WTC11 (cell line): ENCODE measurements at regions not wholly inside any gene's neighbourhood (a gene's known extent, or its start where the extent isn't known, plus 50 kb on each side); places are given as distances from the start of the nearest gene placed in this dataset.

Source experiments
- ATAC-seq: fragments of 200-7000 bp; cut with Tn5 transposase; 2 replicates; pipeline ENCODE4 v1.10.0; 2021; ENCODE audit warnings: mild to moderate bottlenecking, moderate library complexity
- CTCF ChIA-PET: fragments of 300-600 bp; sonication (Branson Sonifier 250); formaldehyde crosslinking; loops from one replicate; lab custom pipeline; 2021; ENCODE audit warnings: antibody characterized with exemption; lab: Charles Lee
- POLR2A ChIA-PET: fragments of 350-600 bp; sonication (Branson Sonifier 250); formaldehyde crosslinking; loops from one replicate; lab custom pipeline; 2021; ENCODE audit warnings: antibody characterized with exemption; lab: Charles Lee
- DNase-seq: peaks from one replicate; pipeline ENCODE4 v3.0.0; 2021; ENCODE audit warnings: low spot score
- H3K27ac Mint-ChIP-seq: 2 replicates; pipeline ENCODE4 v1.8.0; 2021; ENCODE audit warnings: mixed read lengths
- H3K27me3 Mint-ChIP-seq: 2 replicates; pipeline ENCODE4 v1.8.0; 2021; ENCODE audit warnings: low read depth, mild to moderate bottlenecking, moderate library complexity, mixed read lengths
- H3K36me3 Mint-ChIP-seq: 2 replicates; pipeline ENCODE4 v1.8.0; 2021; ENCODE audit warnings: mixed read lengths
- H3K4me1 Mint-ChIP-seq: 2 replicates; pipeline ENCODE4 v1.8.0; 2022; ENCODE audit warnings: mixed read lengths
- H3K4me3 Mint-ChIP-seq: 2 replicates; pipeline ENCODE4 v1.8.0; 2021; ENCODE audit warnings: mild to moderate bottlenecking, moderate library complexity, mixed read lengths
- H3K9me3 Mint-ChIP-seq: 2 replicates; pipeline ENCODE4 v1.8.0; 2021; ENCODE audit warnings: mixed read lengths
- ARID4B ChIP-seq: sonication (generic); formaldehyde crosslinking; IDR thresholded peaks from 2 replicates; pipeline ENCODE4 v1.8.0; 2023; ENCODE audit warnings: missing genetic modification reagents, mild to moderate bottlenecking, borderline replicate concordance
- CREM ChIP-seq: sonication (generic); formaldehyde crosslinking; IDR thresholded peaks from 2 replicates; pipeline ENCODE4 v1.8.1; 2022; ENCODE audit warnings: mild to moderate bottlenecking, missing genetic modification reagents, moderate library complexity
- E2F1 ChIP-seq: sonication (generic); formaldehyde crosslinking; IDR thresholded peaks from 2 replicates; pipeline ENCODE4 v1.8.0; 2022; ENCODE audit warnings: mild to moderate bottlenecking, missing genetic modification reagents
- ESRRA ChIP-seq: sonication (generic); formaldehyde crosslinking; IDR thresholded peaks from 2 replicates; pipeline ENCODE4 v1.8.1; 2022; ENCODE audit warnings: mild to moderate bottlenecking, missing genetic modification reagents, borderline replicate concordance
- FOXJ3 ChIP-seq: sonication (generic); formaldehyde crosslinking; IDR thresholded peaks from 2 replicates; pipeline ENCODE4 v1.9.0; 2021; ENCODE audit warnings: missing genetic modification reagents, mild to moderate bottlenecking, borderline replicate concordance
- FOXP1 ChIP-seq: sonication (generic); formaldehyde crosslinking; IDR thresholded peaks from 2 replicates; pipeline ENCODE4 v1.8.0; 2022; ENCODE audit warnings: missing genetic modification reagents, mild to moderate bottlenecking, moderate library complexity, borderline replicate concordance
- IRF2 ChIP-seq: sonication (generic); formaldehyde crosslinking; IDR thresholded peaks from 2 replicates; pipeline ENCODE4 v1.8.0; 2022; ENCODE audit warnings: low read depth, missing genetic modification reagents, borderline replicate concordance
- JAZF1 ChIP-seq: fragments of 250-450 bp; sonication (Bioruptor Pico); IDR thresholded peaks from 2 replicates; pipeline ENCODE4 v1.9.0; 2021; ENCODE audit warnings: moderate library complexity, mild to moderate bottlenecking, inconsistent platforms
- NFATC4 ChIP-seq: fragments of 250-450 bp; sonication (Bioruptor Pico); IDR thresholded peaks from 2 replicates; pipeline ENCODE4 v1.9.0; 2021; ENCODE audit warnings: mild to moderate bottlenecking
- OVOL2 ChIP-seq: fragments of 250-450 bp; sonication (Bioruptor Pico); IDR thresholded peaks from 2 replicates; pipeline ENCODE4 v1.9.0; 2021; ENCODE audit warnings: mild to moderate bottlenecking, borderline replicate concordance
- TCF7 ChIP-seq: sonication (generic); formaldehyde crosslinking; IDR thresholded peaks from 2 replicates; pipeline ENCODE4 v1.8.0; 2022; ENCODE audit warnings: mild to moderate bottlenecking, low read depth, missing genetic modification reagents, moderate library complexity
- TEAD4 ChIP-seq: sonication (generic); formaldehyde crosslinking; IDR thresholded peaks from 2 replicates; pipeline ENCODE4 v1.8.0; 2022; ENCODE audit warnings: mild to moderate bottlenecking, missing genetic modification reagents
- ZBTB21 ChIP-seq: sonication (generic); formaldehyde crosslinking; IDR thresholded peaks from 2 replicates; pipeline ENCODE4 v1.8.1; 2023; ENCODE audit warnings: mild to moderate bottlenecking, missing genetic modification reagents, borderline replicate concordance
- ZNF138 ChIP-seq: sonication (generic); formaldehyde crosslinking; conservative IDR thresholded peaks from 2 replicates; pipeline ENCODE4 v1.8.1; 2022; ENCODE audit warnings: mild to moderate bottlenecking, moderate library complexity, missing genetic modification reagents
- ZNF396 ChIP-seq: fragments of 250-450 bp; sonication (Bioruptor Pico); IDR thresholded peaks from 2 replicates; pipeline ENCODE4 v1.8.0; 2021; ENCODE audit warnings: mild to moderate bottlenecking, moderate library complexity, borderline replicate concordance
- ZNF416 ChIP-seq: fragments of 250-450 bp; sonication (Bioruptor Pico); IDR thresholded peaks from 2 replicates; pipeline ENCODE4 v1.9.0; 2021; ENCODE audit warnings: mild to moderate bottlenecking, inconsistent platforms
- TF ChIP-seq, protein P1 (sequence below): sonication (generic); formaldehyde crosslinking; IDR thresholded peaks from 2 replicates; pipeline ENCODE4 v1.8.1; 2022; ENCODE audit warnings: missing genetic modification reagents, borderline replicate concordance
- TF ChIP-seq, protein P2 (sequence below): sonication (generic); formaldehyde crosslinking; IDR thresholded peaks from 2 replicates; pipeline ENCODE4 v1.8.0; 2023; ENCODE audit warnings: mild to moderate bottlenecking, missing genetic modification reagents
- TF ChIP-seq, protein P3 (sequence below): fragments of 250-450 bp; sonication (Bioruptor Pico); IDR thresholded peaks from 2 replicates; pipeline ENCODE4 v1.9.0; 2021; ENCODE audit warnings: mild to moderate bottlenecking
- TF ChIP-seq, protein P4 (sequence below): sonication (generic); formaldehyde crosslinking; IDR thresholded peaks from 2 replicates; pipeline ENCODE4 v1.8.1; 2022; ENCODE audit warnings: low read depth, missing genetic modification reagents, borderline replicate concordance
- TF ChIP-seq, protein P5 (sequence below): fragments of 250-450 bp; sonication (Bioruptor Pico); IDR thresholded peaks from 2 replicates; pipeline ENCODE4 v1.8.0; 2021; ENCODE audit warnings: mild to moderate bottlenecking
- TF ChIP-seq, protein P6 (sequence below): sonication (generic); formaldehyde crosslinking; IDR thresholded peaks from 2 replicates; pipeline ENCODE4 v1.8.1; 2023; ENCODE audit warnings: mild to moderate bottlenecking, missing genetic modification reagents, moderate library complexity

- TF ChIP-seq, protein P1, sequence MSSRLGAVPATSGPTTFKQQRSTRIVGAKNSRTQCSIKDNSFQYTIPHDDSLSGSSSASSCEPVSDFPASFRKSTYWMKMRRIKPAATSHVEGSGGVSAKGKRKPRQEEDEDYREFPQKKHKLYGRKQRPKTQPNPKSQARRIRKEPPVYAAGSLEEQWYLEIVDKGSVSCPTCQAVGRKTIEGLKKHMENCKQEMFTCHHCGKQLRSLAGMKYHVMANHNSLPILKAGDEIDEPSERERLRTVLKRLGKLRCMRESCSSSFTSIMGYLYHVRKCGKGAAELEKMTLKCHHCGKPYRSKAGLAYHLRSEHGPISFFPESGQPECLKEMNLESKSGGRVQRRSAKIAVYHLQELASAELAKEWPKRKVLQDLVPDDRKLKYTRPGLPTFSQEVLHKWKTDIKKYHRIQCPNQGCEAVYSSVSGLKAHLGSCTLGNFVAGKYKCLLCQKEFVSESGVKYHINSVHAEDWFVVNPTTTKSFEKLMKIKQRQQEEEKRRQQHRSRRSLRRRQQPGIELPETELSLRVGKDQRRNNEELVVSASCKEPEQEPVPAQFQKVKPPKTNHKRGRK = no peak
- TF ChIP-seq ARID4B (CRISPR knock-in tag) (no peak), ZNF396 (CRISPR knock-in tag) (no peak), TEAD4 (CRISPR knock-in tag) (no peak), CREM (no peak)
Observed at GRCh38 chr17:53722407-53722806, 100.3 kb upstream of the KIF2B start (continued).

GRCh38 chr17:53721101-53721500 is 101.6 kb upstream of the KIF2B start:
- Mint-ChIP-seq H3K36me3 (peaks cover 26% of the 10 kb centered on the region), H3K27me3 (no peaks in the 10 kb centered on the region), H3K4me1 (no peaks in the 10 kb centered on the region), H3K9me3 (peaks cover 47% of the 10 kb centered on the region), H3K27ac (no peak overlapping the region), H3K4me3 (no peak overlapping the region)
- ChIA-PET CTCF (no interaction called here), POLR2A (interaction anchor here (0.7 kb wide), 1 partner anchor 16 kb away, joined by 6 read pairs; no protein-coding TSS in a partner anchor)
- ATAC-seq = no peak
- no peak for DNase-seq
- no peak for TF ChIP-seq IRF2 (CRISPR knock-in tag)
- TF ChIP-seq OVOL2 (CRISPR knock-in tag) = no peak
- TF ChIP-seq, protein P2, sequence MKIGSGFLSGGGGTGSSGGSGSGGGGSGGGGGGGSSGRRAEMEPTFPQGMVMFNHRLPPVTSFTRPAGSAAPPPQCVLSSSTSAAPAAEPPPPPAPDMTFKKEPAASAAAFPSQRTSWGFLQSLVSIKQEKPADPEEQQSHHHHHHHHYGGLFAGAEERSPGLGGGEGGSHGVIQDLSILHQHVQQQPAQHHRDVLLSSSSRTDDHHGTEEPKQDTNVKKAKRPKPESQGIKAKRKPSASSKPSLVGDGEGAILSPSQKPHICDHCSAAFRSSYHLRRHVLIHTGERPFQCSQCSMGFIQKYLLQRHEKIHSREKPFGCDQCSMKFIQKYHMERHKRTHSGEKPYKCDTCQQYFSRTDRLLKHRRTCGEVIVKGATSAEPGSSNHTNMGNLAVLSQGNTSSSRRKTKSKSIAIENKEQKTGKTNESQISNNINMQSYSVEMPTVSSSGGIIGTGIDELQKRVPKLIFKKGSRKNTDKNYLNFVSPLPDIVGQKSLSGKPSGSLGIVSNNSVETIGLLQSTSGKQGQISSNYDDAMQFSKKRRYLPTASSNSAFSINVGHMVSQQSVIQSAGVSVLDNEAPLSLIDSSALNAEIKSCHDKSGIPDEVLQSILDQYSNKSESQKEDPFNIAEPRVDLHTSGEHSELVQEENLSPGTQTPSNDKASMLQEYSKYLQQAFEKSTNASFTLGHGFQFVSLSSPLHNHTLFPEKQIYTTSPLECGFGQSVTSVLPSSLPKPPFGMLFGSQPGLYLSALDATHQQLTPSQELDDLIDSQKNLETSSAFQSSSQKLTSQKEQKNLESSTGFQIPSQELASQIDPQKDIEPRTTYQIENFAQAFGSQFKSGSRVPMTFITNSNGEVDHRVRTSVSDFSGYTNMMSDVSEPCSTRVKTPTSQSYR (CRISPR knock-in tag) = no peak
- no peak for TF ChIP-seq ZBTB21 (CRISPR knock-in tag)
- TF ChIP-seq, protein P3, sequence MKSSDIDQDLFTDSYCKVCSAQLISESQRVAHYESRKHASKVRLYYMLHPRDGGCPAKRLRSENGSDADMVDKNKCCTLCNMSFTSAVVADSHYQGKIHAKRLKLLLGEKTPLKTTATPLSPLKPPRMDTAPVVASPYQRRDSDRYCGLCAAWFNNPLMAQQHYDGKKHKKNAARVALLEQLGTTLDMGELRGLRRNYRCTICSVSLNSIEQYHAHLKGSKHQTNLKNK (CRISPR knock-in tag) = no peak
- TF ChIP-seq, protein P4, sequence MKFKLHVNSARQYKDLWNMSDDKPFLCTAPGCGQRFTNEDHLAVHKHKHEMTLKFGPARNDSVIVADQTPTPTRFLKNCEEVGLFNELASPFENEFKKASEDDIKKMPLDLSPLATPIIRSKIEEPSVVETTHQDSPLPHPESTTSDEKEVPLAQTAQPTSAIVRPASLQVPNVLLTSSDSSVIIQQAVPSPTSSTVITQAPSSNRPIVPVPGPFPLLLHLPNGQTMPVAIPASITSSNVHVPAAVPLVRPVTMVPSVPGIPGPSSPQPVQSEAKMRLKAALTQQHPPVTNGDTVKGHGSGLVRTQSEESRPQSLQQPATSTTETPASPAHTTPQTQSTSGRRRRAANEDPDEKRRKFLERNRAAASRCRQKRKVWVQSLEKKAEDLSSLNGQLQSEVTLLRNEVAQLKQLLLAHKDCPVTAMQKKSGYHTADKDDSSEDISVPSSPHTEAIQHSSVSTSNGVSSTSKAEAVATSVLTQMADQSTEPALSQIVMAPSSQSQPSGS (CRISPR knock-in tag) = no peak
- TF ChIP-seq, protein P5, sequence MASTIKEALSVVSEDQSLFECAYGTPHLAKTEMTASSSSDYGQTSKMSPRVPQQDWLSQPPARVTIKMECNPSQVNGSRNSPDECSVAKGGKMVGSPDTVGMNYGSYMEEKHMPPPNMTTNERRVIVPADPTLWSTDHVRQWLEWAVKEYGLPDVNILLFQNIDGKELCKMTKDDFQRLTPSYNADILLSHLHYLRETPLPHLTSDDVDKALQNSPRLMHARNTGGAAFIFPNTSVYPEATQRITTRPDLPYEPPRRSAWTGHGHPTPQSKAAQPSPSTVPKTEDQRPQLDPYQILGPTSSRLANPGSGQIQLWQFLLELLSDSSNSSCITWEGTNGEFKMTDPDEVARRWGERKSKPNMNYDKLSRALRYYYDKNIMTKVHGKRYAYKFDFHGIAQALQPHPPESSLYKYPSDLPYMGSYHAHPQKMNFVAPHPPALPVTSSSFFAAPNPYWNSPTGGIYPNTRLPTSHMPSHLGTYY (CRISPR knock-in tag) = no peak
- TF ChIP-seq FOXP1 (CRISPR knock-in tag) = no peak
- no peak for TF ChIP-seq NFATC4
- TF ChIP-seq, protein P6, sequence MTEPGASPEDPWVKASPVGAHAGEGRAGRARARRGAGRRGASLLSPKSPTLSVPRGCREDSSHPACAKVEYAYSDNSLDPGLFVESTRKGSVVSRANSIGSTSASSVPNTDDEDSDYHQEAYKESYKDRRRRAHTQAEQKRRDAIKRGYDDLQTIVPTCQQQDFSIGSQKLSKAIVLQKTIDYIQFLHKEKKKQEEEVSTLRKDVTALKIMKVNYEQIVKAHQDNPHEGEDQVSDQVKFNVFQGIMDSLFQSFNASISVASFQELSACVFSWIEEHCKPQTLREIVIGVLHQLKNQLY (CRISPR knock-in tag) = no peak
- TF ChIP-seq TCF7 (CRISPR knock-in tag) = no peak
- TF ChIP-seq E2F1 = no peak
- no peak for TF ChIP-seq JAZF1 (CRISPR knock-in tag)
- TF ChIP-seq ZNF138 = no peak
- no peak for TF ChIP-seq ESRRA
- TF ChIP-seq ZNF416 (CRISPR knock-in tag) = no peak
- no peak for TF ChIP-seq FOXJ3 (CRISPR knock-in tag)
